GM23338 (cell line): ENCODE measurements at regions not wholly inside any gene's neighbourhood (a gene's known extent, or its start where the extent isn't known, plus 50 kb on each side); places are given as distances from the start of the nearest gene placed in this dataset.
A peak's percentile ranks its signal among the peaks of the same experiment; 100 is the strongest.

Experiments used
- ATAC-seq: fragments of 200-7000 bp; cut with Tn5 transposase; 3 replicates; pipeline ENCODE4 v1.9.1; 2020
- DNase-seq: peaks from one replicate; pipeline ENCODE4 v3.0.0-alpha.2; 2015; ENCODE audit warnings: low spot score
- H2AFZ ChIP-seq: fragments of 200-600 bp; sonication (generic); 2 replicates; pipeline ENCODE4 v1.8.0; 2016; ENCODE audit warnings: antibody characterized with exemption, mild to moderate bottlenecking, moderate library complexity
- H3F3A ChIP-seq: fragments of 200-600 bp; sonication (generic); replicated peaks from 2 replicates; pipeline ENCODE4 v1.8.0; 2017; ENCODE audit warnings: antibody characterized with exemption, mixed run types, low read depth
- H3K27ac ChIP-seq: fragments of 200-600 bp; sonication (generic); 2 replicates; pipeline ENCODE4 v1.6.1; 2016; ENCODE audit warnings: low read depth
- H3K27me3 ChIP-seq: fragments of 200-600 bp; sonication (generic); 2 replicates; pipeline ENCODE4 v1.8.0; 2016; ENCODE audit warnings: mild to moderate bottlenecking, mixed run types, moderate library complexity; ENCODE audit not compliant: insufficient read depth
- H3K36me3 ChIP-seq: fragments of 200-600 bp; sonication (generic); 2 replicates; pipeline ENCODE4 v1.8.0; 2016; ENCODE audit warnings: mild to moderate bottlenecking; ENCODE audit not compliant: insufficient read depth
- H3K4me1 ChIP-seq: fragments of 200-600 bp; sonication (generic); 2 replicates; pipeline ENCODE4 v1.8.0; 2016; ENCODE audit warnings: mild to moderate bottlenecking, moderate library complexity; ENCODE audit not compliant: insufficient read depth
- H3K4me2 ChIP-seq: fragments of 200-600 bp; sonication (generic); 2 replicates; pipeline ENCODE4 v1.7.1; 2017; ENCODE audit warnings: mixed run types
- H3K4me3 ChIP-seq: fragments of 200-600 bp; sonication (generic); 2 replicates; pipeline ENCODE4 v1.6.1; 2016; ENCODE audit warnings: mixed run types
- H3K79me2 ChIP-seq: fragments of 200-600 bp; sonication (generic); replicated peaks from 2 replicates; pipeline ENCODE4 v1.8.0; 2017; ENCODE audit warnings: mild to moderate bottlenecking; ENCODE audit not compliant: insufficient read depth
- H3K9me2 ChIP-seq: fragments of 200-600 bp; sonication (generic); 2 replicates; pipeline ENCODE4 v1.8.0; 2017; ENCODE audit not compliant: insufficient read depth
- H4K20me1 ChIP-seq: fragments of 200-600 bp; sonication (generic); replicated peaks from 2 replicates; pipeline ENCODE4 v1.8.0; 2017; ENCODE audit warnings: mild to moderate bottlenecking; ENCODE audit not compliant: insufficient read depth
- H3K27ac Mint-ChIP-seq: 2 replicates; pipeline ENCODE4 v1.8.0; 2020; ENCODE audit warnings: inconsistent platforms, mild to moderate bottlenecking, moderate library complexity, mixed read lengths
- H3K27me3 Mint-ChIP-seq: 3 replicates; pipeline ENCODE4 v1.8.0; 2022; ENCODE audit warnings: low read depth, mild to moderate bottlenecking, moderate library complexity, mixed read lengths, inconsistent platforms; ENCODE audit not compliant: insufficient read depth, poor library complexity
- H3K36me3 Mint-ChIP-seq: 3 replicates; pipeline ENCODE4 v1.8.0; 2021; ENCODE audit warnings: low read depth, mild to moderate bottlenecking, inconsistent platforms, moderate library complexity, mixed read lengths
- H3K4me1 Mint-ChIP-seq: 3 replicates; pipeline ENCODE4 v1.8.0; 2020; ENCODE audit warnings: mild to moderate bottlenecking, inconsistent platforms, mixed read lengths
- H3K4me3 Mint-ChIP-seq: 3 replicates; pipeline ENCODE4 v1.8.0; 2021; ENCODE audit warnings: moderate library complexity, mild to moderate bottlenecking, inconsistent platforms, mixed read lengths
- H3K9me3 Mint-ChIP-seq: 3 replicates; pipeline ENCODE4 v1.8.0; 2020; ENCODE audit warnings: moderate library complexity, mild to moderate bottlenecking, inconsistent platforms, mixed read lengths
- CREB1 ChIP-seq: fragments of 250-450 bp; sonication (Bioruptor Pico); IDR thresholded peaks from 2 replicates; pipeline ENCODE4 v1.5.0; 2020; ENCODE audit warnings: low read depth, mild to moderate bottlenecking, moderate library complexity
- CTCF ChIP-seq, 2 experiments: fragments of 200-600 bp in 1 of 2; sonication (generic) in 1 of 2; conservative IDR thresholded peaks; 2 replicates each; pipeline versions ENCODE4 v1.5.1 to v1.6.1; 2016 to 2017; ENCODE audit warnings: antibody characterized with exemption in 2 of 2, low read depth in 2 of 2, mild to moderate bottlenecking in 2 of 2, moderate library complexity in 1 of 2
- EZH2phosphoT487 ChIP-seq: fragments of 200-600 bp; sonication (generic); IDR thresholded peaks from one replicate; pipeline ENCODE4 v1.8.1; 2018; ENCODE audit warnings: antibody characterized with exemption; ENCODE audit not compliant: unreplicated experiment
- JUNB ChIP-seq: IDR thresholded peaks from one replicate; pipeline ENCODE4 v1.6.1; 2016; ENCODE audit warnings: antibody characterized with exemption; ENCODE audit not compliant: unreplicated experiment
- NANOG ChIP-seq: IDR thresholded peaks from 2 replicates; pipeline ENCODE4 v1.6.1; 2016; ENCODE audit warnings: antibody characterized with exemption, borderline replicate concordance
- REST ChIP-seq: IDR thresholded peaks from one replicate; pipeline ENCODE4 v1.6.1; 2018; ENCODE audit warnings: antibody characterized with exemption; ENCODE audit not compliant: unreplicated experiment
- ZNF331 ChIP-seq: fragments of 250-450 bp; sonication (Bioruptor Pico); IDR thresholded peaks from 2 replicates; pipeline ENCODE4 v1.5.0; 2020; ENCODE audit warnings: low read depth, mild to moderate bottlenecking, moderate library complexity
- ZNF462 ChIP-seq: fragments of 250-450 bp; sonication (Bioruptor Pico); IDR thresholded peaks from 2 replicates; pipeline ENCODE4 v1.5.0; 2020; ENCODE audit warnings: mild to moderate bottlenecking, moderate library complexity

- Mint-ChIP-seq H3K4me1 (no peaks in the 10 kb centered on the region), H3K9me3 (peaks cover 14% of the 10 kb centered on the region; the same call in 2 of the 3 replicates), H3K36me3 (peaks cover 13% of the 10 kb centered on the region; the same call in 2 of the 3 replicates), H3K4me3 (no peak overlapping the region), H3K27ac (no peak overlapping the region), H3K27me3 (no peaks in the 10 kb centered on the region)
- H3K4me2 ChIP-seq = no peak overlapping the region
- 0 out of 2 replicates have a peak overlapping the region, but pooled peaks have one; percentile 44 for H2AFZ ChIP-seq
- H3K36me3 ChIP-seq = no peaks in the 10 kb centered on the region
- H4K20me1 ChIP-seq = no peaks in the 10 kb centered on the region
- H3K4me1 ChIP-seq = 0 out of 2 replicates have a peak, but pooled peaks cover 9% of the 10 kb centered on the region
- H3F3A ChIP-seq = no peaks in the 10 kb centered on the region
- no peak overlapping the region for H3K4me3 ChIP-seq
- no peak for DNase-seq
- TF ChIP-seq NANOG = no peak
- TF ChIP-seq ZNF331 = no peak
- TF ChIP-seq REST = no peak
- TF ChIP-seq EZH2phosphoT487 = no peak
- TF ChIP-seq JUNB = no peak
- no peak for TF ChIP-seq CTCF (conservative IDR thresholded peaks at IDR 0.05; ENCODE audit: low read depth in 2 of 2)
- ATAC-seq = no peak
- H3K79me2 ChIP-seq = no peaks in the 10 kb centered on the region
- no peak overlapping the region for H3K27ac ChIP-seq
- no peaks in the 10 kb centered on the region; the same call in 1 of the 2 replicates for H3K9me2 ChIP-seq
- no peaks in the 10 kb centered on the region for H3K27me3 ChIP-seq
Observed at GRCh38 chr5:167440846-167441245, 850.6 kb upstream of the WWC1 start.

- DNase-seq = no peak
- 0 out of 2 replicates have a peak, but pooled peaks cover 9% of the 10 kb centered on the region for H3K4me1 ChIP-seq
Observed at GRCh38 chr5:167442922-167443321, 848.5 kb upstream of the WWC1 start.

More at GRCh38 chr5:167442922-167443321, 848.5 kb upstream of the WWC1 start:
- Histone ChIP-seq H3K27ac (no peak overlapping the region), H3K4me3 (no peak overlapping the region), H3K79me2 (no peaks in the 10 kb centered on the region), H3K4me2 (no peak overlapping the region), H3F3A (no peaks in the 10 kb centered on the region), H3K9me2 (no peaks in the 10 kb centered on the region; the same call in 1 of the 2 replicates), H3K27me3 (no peaks in the 10 kb centered on the region), H2AFZ (no peak overlapping the region; the same call in 1 of the 2 replicates), H4K20me1 (no peaks in the 10 kb centered on the region), H3K36me3 (no peaks in the 10 kb centered on the region)
- no peak overlapping the region for H3K4me3 Mint-ChIP-seq
- ATAC-seq = no peak
- TF ChIP-seq ZNF462 (CRISPR knock-in tag) (no peak), CREB1 (CRISPR knock-in tag) (no peak)
- H3K27ac Mint-ChIP-seq = no peak overlapping the region
- H3K4me1 Mint-ChIP-seq = peaks cover 6% of the 10 kb centered on the region; the same call in 2 of the 3 replicates
- H3K9me3 Mint-ChIP-seq = peaks cover 4% of the 10 kb centered on the region; the same call in 1 of the 3 replicates
- H3K36me3 Mint-ChIP-seq = peaks cover 4% of the 10 kb centered on the region; the same call in 2 of the 3 replicates
- no peaks in the 10 kb centered on the region for H3K27me3 Mint-ChIP-seq
